HepG2 (cell line): ENCODE measurements at regions not wholly inside any gene's neighbourhood (a gene's known extent, or its start where the extent isn't known, plus 50 kb on each side); places are given as distances from the start of the nearest gene placed in this dataset.

Experiments used
- AGO1 ChIP-seq: fragments of 200-400 bp; formaldehyde crosslinking; IDR thresholded peaks from 2 replicates; pipeline ENCODE4 v1.6.1; 2017; ENCODE audit warnings: mild to moderate bottlenecking, low read depth, low read length, moderate library complexity; ENCODE audit not compliant: poor library complexity, severe bottlenecking
- DR1 ChIP-seq: sonication (generic); formaldehyde crosslinking; IDR thresholded peaks from 2 replicates; pipeline ENCODE4 v1.8.0; 2021; ENCODE audit warnings: mild to moderate bottlenecking, missing genetic modification reagents, inconsistent platforms
- ELF3 ChIP-seq: IDR thresholded peaks from 2 replicates; pipeline ENCODE4 v1.6.1; 2016; ENCODE audit warnings: missing genetic modification reagents, missing compliant biosample characterization
- ETV5 ChIP-seq: IDR thresholded peaks from 2 replicates; pipeline ENCODE4 v1.6.1; 2018; ENCODE audit warnings: missing biosample characterization, missing genetic modification reagents, inconsistent platforms, borderline replicate concordance
- FOSL2 ChIP-seq: sonication (generic); formaldehyde crosslinking; IDR thresholded peaks from 2 replicates; pipeline ENCODE4 v1.4.0; 2020; ENCODE audit warnings: missing genetic modification reagents
- HDAC1 ChIP-seq: sonication (generic); formaldehyde crosslinking; IDR thresholded peaks from 2 replicates; pipeline ENCODE4 v1.5.1; 2020; ENCODE audit warnings: mild to moderate bottlenecking, missing genetic modification reagents
- HMG20A ChIP-seq: IDR thresholded peaks from 2 replicates; pipeline ENCODE4 v1.6.1; 2016; ENCODE audit warnings: borderline replicate concordance
- HOXA3 ChIP-seq: sonication (generic); formaldehyde crosslinking; IDR thresholded peaks from 2 replicates; pipeline ENCODE4 v1.5.0; 2020; ENCODE audit warnings: missing genetic modification reagents
- MZF1 ChIP-seq: sonication (generic); formaldehyde crosslinking; IDR thresholded peaks from 2 replicates; pipeline ENCODE4 v1.8.1; 2023; ENCODE audit warnings: mild to moderate bottlenecking, missing genetic modification reagents, borderline replicate concordance
- REPIN1 ChIP-seq: sonication (generic); formaldehyde crosslinking; IDR thresholded peaks from 2 replicates; pipeline ENCODE4 v1.8.0; 2022; ENCODE audit warnings: missing genetic modification reagents, low read depth, mild to moderate bottlenecking, borderline replicate concordance
- WIZ ChIP-seq: sonication (generic); formaldehyde crosslinking; IDR thresholded peaks from 2 replicates; pipeline ENCODE4 v1.5.1; 2020; ENCODE audit warnings: mild to moderate bottlenecking, missing genetic modification reagents
- YEATS4 ChIP-seq: sonication (generic); formaldehyde crosslinking; IDR thresholded peaks from 2 replicates; pipeline ENCODE4 v1.4.0; 2020; ENCODE audit warnings: missing genetic modification reagents, borderline replicate concordance
- YY1 ChIP-seq: IDR thresholded peaks from 2 replicates; pipeline ENCODE4 v1.6.1; 2011; ENCODE audit warnings: low read length, low read depth, moderate library complexity, mild to moderate bottlenecking; ENCODE audit not compliant: insufficient read depth, insufficient replicate concordance
- ZFP36L1 ChIP-seq: sonication (generic); formaldehyde crosslinking; IDR thresholded peaks from 2 replicates; pipeline ENCODE4 v1.8.0; 2022; ENCODE audit warnings: mild to moderate bottlenecking, missing genetic modification reagents, moderate library complexity
- ZNF136 ChIP-seq: sonication (generic); formaldehyde crosslinking; IDR thresholded peaks from 2 replicates; pipeline ENCODE4 v1.8.1; 2022; ENCODE audit warnings: low read depth, mild to moderate bottlenecking, moderate library complexity, missing genetic modification reagents
- ZNF24 ChIP-seq: fragments of 450-650 bp; IDR thresholded peaks from 2 replicates; pipeline ENCODE4 v1.6.1; 2017; ENCODE audit warnings: antibody characterized with exemption, mild to moderate bottlenecking
- ZNF468 ChIP-seq: sonication (generic); formaldehyde crosslinking; IDR thresholded peaks from 2 replicates; pipeline ENCODE4 v1.8.0; 2022; ENCODE audit warnings: mild to moderate bottlenecking, moderate library complexity, missing genetic modification reagents
- ZNF563 ChIP-seq: sonication (generic); formaldehyde crosslinking; IDR thresholded peaks from 2 replicates; pipeline ENCODE4 v1.8.0; 2022; ENCODE audit warnings: mild to moderate bottlenecking, moderate library complexity, missing genetic modification reagents
- ZNF709 ChIP-seq: sonication (generic); formaldehyde crosslinking; IDR thresholded peaks from 2 replicates; pipeline ENCODE4 v1.5.0; 2020; ENCODE audit warnings: mild to moderate bottlenecking, missing genetic modification reagents
- ZNF761 ChIP-seq: sonication (generic); formaldehyde crosslinking; conservative IDR thresholded peaks from 2 replicates; pipeline ENCODE4 v1.4.0; 2020; ENCODE audit warnings: mild to moderate bottlenecking, missing genetic modification reagents
- ZNF782 ChIP-seq: sonication (generic); formaldehyde crosslinking; IDR thresholded peaks from 2 replicates; pipeline ENCODE4 v1.4.0; 2020; ENCODE audit warnings: missing genetic modification reagents, mild to moderate bottlenecking, borderline replicate concordance
- ZNF850 ChIP-seq: sonication (generic); formaldehyde crosslinking; conservative IDR thresholded peaks from 2 replicates; pipeline ENCODE4 v1.9.0; 2021; ENCODE audit warnings: mild to moderate bottlenecking, missing genetic modification reagents
- TF ChIP-seq, protein P1 (sequence below): IDR thresholded peaks from 2 replicates; pipeline ENCODE4 v1.6.1; 2016
- TF ChIP-seq, protein P2 (sequence below): IDR thresholded peaks from 2 replicates; pipeline ENCODE4 v1.6.1; 2016; ENCODE audit warnings: missing compliant biosample characterization, missing genetic modification reagents, borderline replicate concordance
- TF ChIP-seq, protein P3 (sequence below): sonication (generic); formaldehyde crosslinking; conservative IDR thresholded peaks from 2 replicates; pipeline ENCODE4 v1.4.0; 2020; ENCODE audit warnings: missing genetic modification reagents
- TF ChIP-seq, protein P4 (sequence below): sonication (generic); formaldehyde crosslinking; IDR thresholded peaks from 2 replicates; pipeline ENCODE4 v1.5.1; 2020; ENCODE audit warnings: missing genetic modification reagents, mild to moderate bottlenecking, borderline replicate concordance

DNA sequence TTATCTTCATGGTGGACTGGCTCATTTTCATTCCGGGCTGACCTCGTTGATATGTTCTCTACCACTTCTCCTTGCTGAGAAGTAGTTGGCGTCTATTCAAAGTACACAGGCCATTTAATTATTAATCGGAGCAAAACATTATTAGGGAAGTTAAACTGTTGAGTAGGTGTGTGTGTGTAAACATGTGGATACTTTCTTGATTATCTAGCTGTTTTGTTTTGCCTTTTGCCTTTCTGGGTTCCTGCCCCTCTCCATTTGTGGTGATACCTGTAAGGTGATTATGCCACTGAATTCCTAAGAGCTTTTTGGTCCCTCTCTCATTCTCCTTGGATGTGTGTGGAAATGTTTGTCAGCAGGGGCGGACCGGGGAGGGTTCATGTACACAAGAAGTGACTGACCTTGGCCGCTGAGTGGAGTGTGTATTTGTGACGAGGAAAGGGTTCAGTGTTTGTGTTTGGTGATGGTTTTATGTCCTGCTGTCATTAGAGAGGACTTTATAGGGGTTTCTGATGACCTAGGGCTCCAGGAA lies 56.6 kb upstream of the PPP2R5A start (continued):
- TF ChIP-seq, protein P1, sequence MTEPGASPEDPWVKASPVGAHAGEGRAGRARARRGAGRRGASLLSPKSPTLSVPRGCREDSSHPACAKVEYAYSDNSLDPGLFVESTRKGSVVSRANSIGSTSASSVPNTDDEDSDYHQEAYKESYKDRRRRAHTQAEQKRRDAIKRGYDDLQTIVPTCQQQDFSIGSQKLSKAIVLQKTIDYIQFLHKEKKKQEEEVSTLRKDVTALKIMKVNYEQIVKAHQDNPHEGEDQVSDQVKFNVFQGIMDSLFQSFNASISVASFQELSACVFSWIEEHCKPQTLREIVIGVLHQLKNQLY (CRISPR knock-in tag): no peak
- TF ChIP-seq ZNF468 (CRISPR knock-in tag) (no peak), DR1 (no peak), ZNF782 (CRISPR knock-in tag) (no peak), WIZ (CRISPR knock-in tag) (no peak), FOSL2 (CRISPR knock-in tag) (peak; percentile 68), HMG20A (peak; percentile 71; the same call in 1 of the 2 replicates), YY1 (no peak), YEATS4 (no peak), ZNF709 (CRISPR knock-in tag) (no peak), ZNF24 (no peak), HDAC1 (CRISPR knock-in tag) (peak; percentile 46; the same call in 1 of the 2 replicates), ZNF850 (CRISPR knock-in tag) (no peak), ELF3 (peak; percentile 62; the same call in 1 of the 2 replicates), HOXA3 (CRISPR knock-in tag) (peak; percentile 64; the same call in 1 of the 2 replicates), MZF1 (CRISPR knock-in tag) (no peak), ZNF563 (CRISPR knock-in tag) (no peak), ZNF761 (CRISPR knock-in tag) (no peak), ZFP36L1 (CRISPR knock-in tag) (no peak), AGO1 (no peak), ZNF136 (CRISPR knock-in tag) (no peak), REPIN1 (CRISPR knock-in tag) (no peak), ETV5 (CRISPR knock-in tag) (peak; percentile 28; the same call in 1 of the 2 replicates)
- TF ChIP-seq, protein P2, sequence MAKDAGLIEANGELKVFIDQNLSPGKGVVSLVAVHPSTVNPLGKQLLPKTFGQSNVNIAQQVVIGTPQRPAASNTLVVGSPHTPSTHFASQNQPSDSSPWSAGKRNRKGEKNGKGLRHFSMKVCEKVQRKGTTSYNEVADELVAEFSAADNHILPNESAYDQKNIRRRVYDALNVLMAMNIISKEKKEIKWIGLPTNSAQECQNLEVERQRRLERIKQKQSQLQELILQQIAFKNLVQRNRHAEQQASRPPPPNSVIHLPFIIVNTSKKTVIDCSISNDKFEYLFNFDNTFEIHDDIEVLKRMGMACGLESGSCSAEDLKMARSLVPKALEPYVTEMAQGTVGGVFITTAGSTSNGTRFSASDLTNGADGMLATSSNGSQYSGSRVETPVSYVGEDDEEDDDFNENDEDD (CRISPR knock-in tag): no peak
- TF ChIP-seq, protein P3, sequence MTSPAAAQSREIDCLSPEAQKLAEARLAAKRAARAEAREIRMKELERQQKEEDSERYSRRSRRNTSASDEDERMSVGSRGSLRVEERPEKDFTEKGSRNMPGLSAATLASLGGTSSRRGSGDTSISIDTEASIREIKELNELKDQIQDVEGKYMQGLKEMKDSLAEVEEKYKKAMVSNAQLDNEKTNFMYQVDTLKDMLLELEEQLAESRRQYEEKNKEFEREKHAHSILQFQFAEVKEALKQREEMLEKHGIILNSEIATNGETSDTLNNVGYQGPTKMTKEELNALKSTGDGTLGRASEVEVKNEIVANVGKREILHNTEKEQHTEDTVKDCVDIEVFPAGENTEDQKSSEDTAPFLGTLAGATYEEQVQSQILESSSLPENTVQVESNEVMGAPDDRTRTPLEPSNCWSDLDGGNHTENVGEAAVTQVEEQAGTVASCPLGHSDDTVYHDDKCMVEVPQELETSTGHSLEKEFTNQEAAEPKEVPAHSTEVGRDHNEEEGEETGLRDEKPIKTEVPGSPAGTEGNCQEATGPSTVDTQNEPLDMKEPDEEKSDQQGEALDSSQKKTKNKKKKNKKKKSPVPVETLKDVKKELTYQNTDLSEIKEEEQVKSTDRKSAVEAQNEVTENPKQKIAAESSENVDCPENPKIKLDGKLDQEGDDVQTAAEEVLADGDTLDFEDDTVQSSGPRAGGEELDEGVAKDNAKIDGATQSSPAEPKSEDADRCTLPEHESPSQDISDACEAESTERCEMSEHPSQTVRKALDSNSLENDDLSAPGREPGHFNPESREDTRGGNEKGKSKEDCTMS: no peak
- TF ChIP-seq, protein P4, sequence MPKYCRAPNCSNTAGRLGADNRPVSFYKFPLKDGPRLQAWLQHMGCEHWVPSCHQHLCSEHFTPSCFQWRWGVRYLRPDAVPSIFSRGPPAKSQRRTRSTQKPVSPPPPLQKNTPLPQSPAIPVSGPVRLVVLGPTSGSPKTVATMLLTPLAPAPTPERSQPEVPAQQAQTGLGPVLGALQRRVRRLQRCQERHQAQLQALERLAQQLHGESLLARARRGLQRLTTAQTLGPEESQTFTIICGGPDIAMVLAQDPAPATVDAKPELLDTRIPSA: no peak
